WTC11 (cell line): ENCODE measurements at regions not wholly inside any gene's neighbourhood (a gene's known extent, or its start where the extent isn't known, plus 50 kb on each side); places are given as distances from the start of the nearest gene placed in this dataset.

Experiments
- ATAC-seq: fragments of 200-7000 bp; cut with Tn5 transposase; 2 replicates; pipeline ENCODE4 v1.10.0; 2021; ENCODE audit warnings: mild to moderate bottlenecking, moderate library complexity
- CTCF ChIA-PET: fragments of 300-600 bp; sonication (Branson Sonifier 250); formaldehyde crosslinking; loops from one replicate; lab custom pipeline; 2021; ENCODE audit warnings: antibody characterized with exemption; lab: Charles Lee
- POLR2A ChIA-PET: fragments of 350-600 bp; sonication (Branson Sonifier 250); formaldehyde crosslinking; loops from one replicate; lab custom pipeline; 2021; ENCODE audit warnings: antibody characterized with exemption; lab: Charles Lee
- DNase-seq: peaks from one replicate; pipeline ENCODE4 v3.0.0; 2021; ENCODE audit warnings: low spot score
- H3K27ac Mint-ChIP-seq: 2 replicates; pipeline ENCODE4 v1.8.0; 2021; ENCODE audit warnings: mixed read lengths
- H3K27me3 Mint-ChIP-seq: 2 replicates; pipeline ENCODE4 v1.8.0; 2021; ENCODE audit warnings: low read depth, mild to moderate bottlenecking, moderate library complexity, mixed read lengths
- H3K36me3 Mint-ChIP-seq: 2 replicates; pipeline ENCODE4 v1.8.0; 2021; ENCODE audit warnings: mixed read lengths
- H3K4me1 Mint-ChIP-seq: 2 replicates; pipeline ENCODE4 v1.8.0; 2022; ENCODE audit warnings: mixed read lengths
- H3K4me3 Mint-ChIP-seq: 2 replicates; pipeline ENCODE4 v1.8.0; 2021; ENCODE audit warnings: mild to moderate bottlenecking, moderate library complexity, mixed read lengths
- H3K9me3 Mint-ChIP-seq: 2 replicates; pipeline ENCODE4 v1.8.0; 2021; ENCODE audit warnings: mixed read lengths
- AR ChIP-seq: fragments of 250-450 bp; sonication (Bioruptor Pico); IDR thresholded peaks from 2 replicates; pipeline ENCODE4 v1.9.0; 2021; ENCODE audit warnings: mild to moderate bottlenecking
- ATF2 ChIP-seq: sonication (generic); formaldehyde crosslinking; IDR thresholded peaks from 2 replicates; pipeline ENCODE4 v1.8.1; 2022; ENCODE audit warnings: low read depth, missing genetic modification reagents, borderline replicate concordance
- CBFB ChIP-seq: sonication (generic); formaldehyde crosslinking; IDR thresholded peaks from 2 replicates; pipeline ENCODE4 v1.8.1; 2022; ENCODE audit warnings: mild to moderate bottlenecking, low read depth, missing genetic modification reagents
- EMX1 ChIP-seq: fragments of 250-450 bp; sonication (Bioruptor Pico); IDR thresholded peaks from 2 replicates; pipeline ENCODE4 v1.8.0; 2021; ENCODE audit warnings: mild to moderate bottlenecking
- ERG ChIP-seq: fragments of 250-450 bp; sonication (Bioruptor Pico); IDR thresholded peaks from 2 replicates; pipeline ENCODE4 v1.8.0; 2021; ENCODE audit warnings: mild to moderate bottlenecking
- ESRRA ChIP-seq: sonication (generic); formaldehyde crosslinking; IDR thresholded peaks from 2 replicates; pipeline ENCODE4 v1.8.1; 2022; ENCODE audit warnings: mild to moderate bottlenecking, missing genetic modification reagents, borderline replicate concordance
- FOXP1 ChIP-seq: sonication (generic); formaldehyde crosslinking; IDR thresholded peaks from 2 replicates; pipeline ENCODE4 v1.8.0; 2022; ENCODE audit warnings: missing genetic modification reagents, mild to moderate bottlenecking, moderate library complexity, borderline replicate concordance
- JAZF1 ChIP-seq: fragments of 250-450 bp; sonication (Bioruptor Pico); IDR thresholded peaks from 2 replicates; pipeline ENCODE4 v1.9.0; 2021; ENCODE audit warnings: moderate library complexity, mild to moderate bottlenecking, inconsistent platforms
- JUN ChIP-seq: sonication (generic); formaldehyde crosslinking; IDR thresholded peaks from 2 replicates; pipeline ENCODE4 v1.8.0; 2023; ENCODE audit warnings: mild to moderate bottlenecking, missing genetic modification reagents
- NR1H2 ChIP-seq: sonication (generic); formaldehyde crosslinking; IDR thresholded peaks from 2 replicates; pipeline ENCODE4 v1.9.0; 2021; ENCODE audit warnings: mild to moderate bottlenecking, moderate library complexity, missing genetic modification reagents
- PRRX2 ChIP-seq: fragments of 250-450 bp; sonication (Bioruptor Pico); IDR thresholded peaks from 2 replicates; pipeline ENCODE4 v1.8.0; 2021; ENCODE audit warnings: mild to moderate bottlenecking
- SOX15 ChIP-seq: fragments of 250-450 bp; sonication (Bioruptor Pico); IDR thresholded peaks from 2 replicates; pipeline ENCODE4 v1.9.0; 2021; ENCODE audit warnings: mild to moderate bottlenecking
- TEAD4 ChIP-seq: sonication (generic); formaldehyde crosslinking; IDR thresholded peaks from 2 replicates; pipeline ENCODE4 v1.8.0; 2022; ENCODE audit warnings: mild to moderate bottlenecking, missing genetic modification reagents
- TP53 ChIP-seq: sonication (generic); formaldehyde crosslinking; IDR thresholded peaks from 2 replicates; pipeline ENCODE4 v1.8.1; 2023; ENCODE audit warnings: mild to moderate bottlenecking, missing genetic modification reagents
- ZBTB43 ChIP-seq: sonication (generic); formaldehyde crosslinking; IDR thresholded peaks from 2 replicates; pipeline ENCODE4 v1.8.1; 2023; ENCODE audit warnings: mild to moderate bottlenecking, missing genetic modification reagents
- ZNF232 ChIP-seq: sonication (generic); formaldehyde crosslinking; IDR thresholded peaks from 2 replicates; pipeline ENCODE4 v1.8.0; 2022; ENCODE audit warnings: mild to moderate bottlenecking, missing genetic modification reagents
- TF ChIP-seq, protein P1 (sequence below): sonication (generic); formaldehyde crosslinking; IDR thresholded peaks from 2 replicates; pipeline ENCODE4 v1.8.1; 2023; ENCODE audit warnings: mild to moderate bottlenecking, missing genetic modification reagents, moderate library complexity
- TF ChIP-seq, protein P2 (sequence below): sonication (generic); formaldehyde crosslinking; IDR thresholded peaks from 2 replicates; pipeline ENCODE4 v1.8.0; 2022; ENCODE audit warnings: mild to moderate bottlenecking, missing genetic modification reagents
- TF ChIP-seq, protein P3 (sequence below): sonication (generic); formaldehyde crosslinking; IDR thresholded peaks from 2 replicates; pipeline ENCODE4 v1.8.0; 2022; ENCODE audit warnings: mild to moderate bottlenecking, missing genetic modification reagents

DNA sequence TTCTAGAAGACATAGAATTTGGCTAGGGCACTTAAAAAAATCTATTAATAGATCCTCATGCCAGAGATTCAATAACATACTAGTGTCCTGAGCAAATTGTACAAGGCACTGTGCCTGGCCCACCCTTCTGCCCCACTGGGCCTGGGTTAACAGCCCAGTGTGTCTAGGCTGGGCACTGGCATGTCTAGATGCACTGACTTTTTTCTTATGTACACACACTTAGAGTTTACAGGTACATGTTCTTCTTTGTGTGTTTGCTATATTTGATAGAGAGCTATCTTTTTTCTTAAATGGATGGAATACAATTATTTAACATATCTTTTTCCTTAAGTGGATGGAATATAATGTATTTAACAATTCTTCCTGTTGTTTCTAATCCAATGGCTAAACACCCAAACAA lies 241.5 kb downstream of the AUH start (continued):
- no peak for TF ChIP-seq ERG
- TF ChIP-seq JAZF1 (CRISPR knock-in tag), result no peak
- TF ChIP-seq, all 79 proteins: peak for 0

GRCh38 chr9:91122755-91123154 lies 239.0 kb downstream of the AUH start:
- H3K4me3 Mint-ChIP-seq, result no peak overlapping the region
- no peak for DNase-seq
- TF ChIP-seq ATF2 (CRISPR knock-in tag), result no peak
- no peak for TF ChIP-seq ZNF232 (CRISPR knock-in tag)
- no peak for TF ChIP-seq AR
- TF ChIP-seq CBFB (CRISPR knock-in tag), result no peak
- no peak for TF ChIP-seq EMX1 (CRISPR knock-in tag)
- TF ChIP-seq, all 79 proteins: peak for 0
- Mint-ChIP-seq H3K36me3 (peaks cover 23% of the 10 kb centered on the region), H3K9me3 (peaks cover 35% of the 10 kb centered on the region), H3K4me1 (peaks cover 24% of the 10 kb centered on the region), H3K27ac (no peak overlapping the region), H3K27me3 (no peaks in the 10 kb centered on the region; the same call in 1 of the 2 replicates)
- no peak for ATAC-seq
- CTCF ChIA-PET, result no interaction called here
- POLR2A ChIA-PET, result no interaction called here

DNA sequence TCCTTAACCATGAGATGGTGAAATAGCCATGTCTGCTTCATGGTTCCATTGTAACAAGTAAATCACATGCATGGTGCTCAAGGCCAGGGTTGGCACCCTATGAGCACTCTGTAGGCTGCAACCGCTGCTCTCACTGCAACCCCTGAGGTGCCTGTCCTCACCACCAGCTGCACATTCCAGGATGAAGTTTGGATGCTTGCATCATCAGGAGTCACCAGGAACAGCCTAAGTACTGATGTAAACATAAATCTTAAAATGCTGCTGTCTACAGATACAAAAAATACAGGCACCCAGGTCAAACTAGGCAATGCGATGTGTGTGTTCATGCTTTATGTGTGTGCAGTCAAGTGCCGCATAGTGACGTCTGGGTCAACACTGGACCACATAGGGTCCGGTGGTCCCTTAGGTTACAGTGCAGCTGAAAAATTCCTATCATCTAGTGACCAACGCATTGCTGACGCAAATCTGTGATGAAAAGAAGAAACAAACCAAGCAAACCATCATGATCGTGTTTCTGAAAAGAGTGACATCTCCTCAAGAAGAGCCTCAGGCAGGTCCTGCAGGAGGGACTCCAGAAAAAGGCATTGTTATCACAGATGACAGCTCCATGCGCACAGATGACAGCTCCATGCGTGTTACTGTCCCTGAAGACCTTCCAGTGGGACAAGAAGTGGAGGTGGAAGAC lies 234.8 kb downstream of the AUH start:
- Mint-ChIP-seq H3K4me3 (no peak overlapping the region), H3K27ac (no peak overlapping the region), H3K36me3 (peaks cover 22% of the 10 kb centered on the region), H3K27me3 (no peaks in the 10 kb centered on the region), H3K9me3 (peaks cover 32% of the 10 kb centered on the region), H3K4me1 (no peaks in the 10 kb centered on the region)
- ChIA-PET POLR2A (no interaction called here), CTCF (no interaction called here)
- DNase-seq (no peak), ATAC-seq (no peak)
- TF ChIP-seq, protein P1, sequence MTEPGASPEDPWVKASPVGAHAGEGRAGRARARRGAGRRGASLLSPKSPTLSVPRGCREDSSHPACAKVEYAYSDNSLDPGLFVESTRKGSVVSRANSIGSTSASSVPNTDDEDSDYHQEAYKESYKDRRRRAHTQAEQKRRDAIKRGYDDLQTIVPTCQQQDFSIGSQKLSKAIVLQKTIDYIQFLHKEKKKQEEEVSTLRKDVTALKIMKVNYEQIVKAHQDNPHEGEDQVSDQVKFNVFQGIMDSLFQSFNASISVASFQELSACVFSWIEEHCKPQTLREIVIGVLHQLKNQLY (CRISPR knock-in tag), result no peak
- TF ChIP-seq, protein P2, sequence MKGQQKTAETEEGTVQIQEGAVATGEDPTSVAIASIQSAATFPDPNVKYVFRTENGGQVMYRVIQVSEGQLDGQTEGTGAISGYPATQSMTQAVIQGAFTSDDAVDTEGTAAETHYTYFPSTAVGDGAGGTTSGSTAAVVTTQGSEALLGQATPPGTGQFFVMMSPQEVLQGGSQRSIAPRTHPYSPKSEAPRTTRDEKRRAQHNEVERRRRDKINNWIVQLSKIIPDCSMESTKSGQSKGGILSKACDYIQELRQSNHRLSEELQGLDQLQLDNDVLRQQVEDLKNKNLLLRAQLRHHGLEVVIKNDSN, result no peak
- TF ChIP-seq CBFB (CRISPR knock-in tag), result no peak
- no peak for TF ChIP-seq NR1H2
- TF ChIP-seq TP53, result no peak

GRCh38 chr9:91127653-91128052 lies 234.1 kb downstream of the AUH start:
- no peak for DNase-seq
- Mint-ChIP-seq H3K4me3 (no peak overlapping the region), H3K4me1 (no peaks in the 10 kb centered on the region), H3K27ac (no peak overlapping the region), H3K36me3 (peaks cover 18% of the 10 kb centered on the region), H3K27me3 (no peaks in the 10 kb centered on the region)
- POLR2A ChIA-PET, result interaction anchor here (0.5 kb wide), 1 partner anchor 11 kb away, joined by 4 read pairs; no protein-coding TSS in a partner anchor
- TF ChIP-seq TEAD4 (CRISPR knock-in tag) (no peak), FOXP1 (CRISPR knock-in tag) (no peak), SOX15 (CRISPR knock-in tag) (no peak), PRRX2 (CRISPR knock-in tag) (no peak), ZBTB43 (CRISPR knock-in tag) (no peak), EMX1 (CRISPR knock-in tag) (no peak), JUN (no peak), ESRRA (CRISPR knock-in tag) (no peak)
- TF ChIP-seq, protein P3, sequence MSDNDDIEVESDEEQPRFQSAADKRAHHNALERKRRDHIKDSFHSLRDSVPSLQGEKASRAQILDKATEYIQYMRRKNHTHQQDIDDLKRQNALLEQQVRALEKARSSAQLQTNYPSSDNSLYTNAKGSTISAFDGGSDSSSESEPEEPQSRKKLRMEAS (CRISPR knock-in tag), result no peak
- TF ChIP-seq, all 79 proteins: peak for 0
- no peak for ATAC-seq
- H3K9me3 Mint-ChIP-seq, result peaks cover 28% of the 10 kb centered on the region
- CTCF ChIA-PET, result no interaction called here
